ENCODE measurements at regions not wholly inside any gene's neighbourhood (a gene's known extent, or its start where the extent isn't known, plus 50 kb on each side); places are given as distances from the start of the nearest gene placed in this dataset.
"Not testable (repeated sequence)": the region's sequence is repeated elsewhere in the genome, so short reads cannot be mapped to it uniquely, and the experiment has no call there.

DNA sequence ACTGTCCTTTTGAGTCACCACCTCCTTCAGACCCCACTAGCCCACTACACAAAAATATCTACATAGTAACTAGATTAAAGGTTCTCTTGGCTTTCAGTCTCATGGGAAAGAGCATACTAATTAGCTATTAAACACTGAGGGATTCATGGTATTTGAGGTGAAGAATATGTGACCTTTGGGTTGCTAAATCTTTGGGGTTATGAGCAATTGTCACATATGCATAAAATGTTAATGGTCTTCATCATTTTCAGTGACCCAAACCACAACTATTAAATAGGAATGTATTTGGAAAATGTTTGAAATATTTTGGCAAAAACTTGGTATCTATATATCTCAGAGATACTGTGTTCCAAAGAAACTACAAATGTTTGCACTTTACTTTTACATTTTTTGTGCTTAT lies 365.1 kb downstream of the MAGEB5 start:
- DNase-seq: no peak

DNA sequence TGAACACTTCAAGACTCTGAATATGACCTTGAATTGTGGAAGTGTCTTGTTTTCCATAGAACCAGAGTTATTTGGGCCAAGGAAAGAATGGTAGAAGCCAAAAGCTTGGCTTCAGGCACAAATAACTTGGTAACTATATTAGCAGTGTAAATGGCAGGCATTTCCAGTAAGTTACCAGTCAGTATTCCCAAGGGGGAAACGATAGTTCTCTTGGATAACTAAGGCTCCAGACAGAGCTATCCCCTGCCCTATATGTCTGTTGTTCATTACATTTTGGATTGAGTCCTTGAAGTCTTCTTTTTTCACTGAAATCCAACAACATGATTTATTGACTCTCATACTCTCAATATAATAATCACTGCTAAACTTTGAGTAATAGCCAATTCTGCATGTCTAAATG lies 364.1 kb downstream of the MAGEB5 start:
- DNase-seq: no peak

DNA sequence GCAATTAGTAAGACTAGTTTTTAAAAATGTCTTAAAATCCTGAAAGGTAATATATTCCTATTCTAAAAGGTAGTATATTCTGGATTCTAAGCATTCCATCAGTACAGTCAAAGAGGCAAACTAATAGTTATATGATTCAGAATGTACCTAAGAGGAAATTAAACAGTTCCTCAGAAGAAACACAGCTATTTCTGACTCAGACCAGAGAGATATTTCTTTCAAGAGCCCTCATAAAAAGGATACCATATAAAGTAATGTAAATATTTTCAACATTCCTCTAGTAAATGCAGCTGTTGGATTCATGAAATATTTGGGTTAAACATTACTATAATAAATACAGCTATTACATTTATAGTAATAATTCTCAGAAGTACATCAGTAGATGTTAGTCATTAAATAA lies 358.3 kb downstream of the MAGEB5 start:
- no peak for DNase-seq

DNA sequence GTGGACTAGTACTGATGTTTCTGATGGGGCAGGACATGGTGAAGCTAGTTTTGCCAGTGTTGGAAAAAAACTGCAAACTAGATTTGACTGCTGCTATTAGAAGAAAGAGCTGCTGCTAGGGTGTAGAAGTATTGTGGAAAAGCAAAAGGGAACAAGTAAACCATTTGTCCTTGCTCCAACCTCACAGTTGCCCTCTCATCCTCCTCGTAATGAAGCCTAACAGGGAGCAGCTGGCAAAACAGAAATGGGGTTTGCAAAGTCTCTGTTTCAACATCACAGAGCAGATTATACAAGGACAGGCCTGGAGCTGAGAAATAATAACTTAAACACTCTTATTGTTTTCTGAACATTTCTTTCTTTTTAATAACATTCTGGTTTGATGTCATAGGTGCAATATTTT lies 346.2 kb downstream of the MAGEB5 start:
- no peak for DNase-seq

DNA sequence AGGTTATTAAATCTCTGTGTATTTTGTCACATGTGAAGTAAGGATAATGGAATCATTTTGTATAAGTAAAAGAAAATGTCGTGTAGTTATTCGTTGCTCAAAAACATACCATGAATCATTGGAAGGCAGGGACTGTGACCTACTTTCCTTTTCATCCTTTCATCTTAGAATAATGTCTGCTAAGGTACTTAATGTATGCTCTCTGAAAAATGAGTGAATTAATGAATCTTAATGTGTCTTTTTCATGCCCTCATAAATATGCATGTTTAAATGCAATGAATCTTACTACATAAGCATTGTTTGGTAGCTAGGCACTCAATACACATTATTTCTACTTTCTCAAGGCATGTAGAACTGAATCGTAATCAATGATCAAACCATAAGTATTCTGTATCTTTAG lies 343.9 kb downstream of the MAGEB5 start:
- no peak for DNase-seq

DNA sequence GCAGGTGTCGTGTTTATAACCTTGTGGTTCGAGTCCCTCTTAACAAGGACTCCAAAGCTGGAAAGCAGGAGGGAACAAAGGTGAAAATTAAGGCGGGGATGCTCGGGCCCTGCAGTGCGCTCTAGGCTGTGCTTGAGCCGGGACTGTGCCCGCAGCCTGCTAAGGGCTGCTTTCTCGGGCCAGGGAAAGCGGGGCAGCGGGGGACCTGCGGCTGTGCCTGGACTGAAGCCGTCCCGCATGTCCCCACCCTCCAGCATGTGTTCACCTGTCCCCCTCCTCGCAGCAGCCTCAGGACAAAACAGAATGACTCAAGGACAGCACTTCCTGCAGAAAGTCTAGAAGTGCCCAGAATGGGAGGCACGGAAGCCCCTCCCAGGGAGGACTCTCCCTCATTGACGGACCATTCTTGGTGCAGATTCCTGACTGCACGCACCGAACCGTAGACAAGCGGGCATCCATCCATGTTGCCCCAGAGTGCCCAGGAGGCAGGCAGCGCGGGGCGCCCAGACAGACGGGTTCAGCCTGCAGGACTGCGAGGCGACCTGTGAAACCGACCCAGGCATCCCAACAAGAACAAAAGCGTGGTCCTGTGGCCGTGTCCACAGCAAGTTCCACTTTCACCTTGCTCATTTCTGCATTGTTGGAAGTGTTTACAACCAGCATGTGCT lies 342.9 kb downstream of the MAGEB5 start:
- no peak for DNase-seq

DNA sequence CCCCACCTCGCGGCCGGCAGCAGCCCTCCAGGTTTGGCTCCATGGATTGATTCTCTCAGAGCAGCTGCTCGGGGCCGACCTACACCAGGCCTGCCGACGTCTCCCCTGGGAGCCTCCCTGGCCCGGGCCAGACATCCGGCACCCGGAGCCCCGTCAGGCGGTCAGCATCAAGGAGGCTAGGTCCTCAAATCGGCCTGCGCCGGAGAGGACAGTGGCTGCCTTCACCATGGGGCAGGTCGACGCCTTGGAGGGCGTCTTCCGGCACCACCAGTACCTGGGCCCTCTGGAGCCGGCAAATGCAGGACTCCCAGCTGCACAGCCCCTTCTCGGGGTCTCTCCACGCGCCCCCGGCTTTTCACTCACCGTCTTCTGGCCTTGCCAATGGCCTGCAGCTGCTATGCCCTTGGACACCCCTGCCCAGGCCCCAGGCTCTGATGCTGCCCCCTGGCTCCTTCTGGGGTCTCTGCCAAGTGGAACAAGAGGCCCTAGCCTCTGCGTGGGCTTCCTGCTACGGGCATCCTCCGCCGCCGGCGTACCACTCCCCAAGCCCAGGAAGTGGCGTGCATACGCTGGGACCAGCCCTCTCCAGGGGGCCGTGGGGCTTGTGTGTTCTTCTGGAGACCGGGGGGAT lies 341.8 kb downstream of the MAGEB5 start:
- no peak for DNase-seq

DNA sequence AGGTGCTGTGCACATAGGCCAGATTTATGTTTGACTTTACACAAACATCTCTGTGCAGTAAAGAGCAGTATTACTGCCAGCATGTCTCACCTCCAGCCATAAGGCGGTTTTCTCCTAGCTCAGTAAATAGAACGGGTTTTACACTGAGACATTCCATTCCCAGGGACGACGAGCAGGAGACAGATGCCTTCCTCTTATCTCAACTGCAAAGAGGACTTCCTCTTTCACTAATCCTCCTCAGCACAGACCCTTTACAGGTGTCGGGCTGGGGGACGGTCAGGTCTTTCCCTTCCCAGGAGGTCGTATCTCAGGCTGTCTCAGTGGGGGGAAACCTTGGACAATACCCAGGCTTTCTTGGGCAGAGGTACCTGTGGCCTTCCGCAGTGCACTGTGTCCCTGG lies 309.8 kb downstream of the MAGEB5 start:
- DNase-seq: not testable (repeated sequence)

DNA sequence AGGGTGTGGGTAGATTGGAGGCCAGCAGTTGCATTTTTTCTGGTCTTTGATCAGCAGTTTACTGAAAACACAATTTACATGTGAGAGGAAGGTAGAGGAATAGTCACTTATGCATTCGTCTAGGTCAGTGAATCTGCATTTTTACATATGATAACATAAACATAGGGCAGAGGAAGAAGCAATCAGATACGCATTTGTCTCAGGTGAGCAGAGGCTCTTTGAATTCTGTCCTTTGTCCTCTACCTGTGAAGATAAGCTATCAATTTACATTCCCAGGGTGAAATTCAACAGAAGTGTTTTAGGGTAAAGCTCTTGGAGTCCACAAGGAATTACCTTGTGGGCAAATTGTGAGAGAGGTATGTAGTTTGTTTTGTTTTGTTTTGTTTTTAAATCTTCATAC lies 306.5 kb downstream of the MAGEB5 start:
- DNase-seq: no peak

DNA sequence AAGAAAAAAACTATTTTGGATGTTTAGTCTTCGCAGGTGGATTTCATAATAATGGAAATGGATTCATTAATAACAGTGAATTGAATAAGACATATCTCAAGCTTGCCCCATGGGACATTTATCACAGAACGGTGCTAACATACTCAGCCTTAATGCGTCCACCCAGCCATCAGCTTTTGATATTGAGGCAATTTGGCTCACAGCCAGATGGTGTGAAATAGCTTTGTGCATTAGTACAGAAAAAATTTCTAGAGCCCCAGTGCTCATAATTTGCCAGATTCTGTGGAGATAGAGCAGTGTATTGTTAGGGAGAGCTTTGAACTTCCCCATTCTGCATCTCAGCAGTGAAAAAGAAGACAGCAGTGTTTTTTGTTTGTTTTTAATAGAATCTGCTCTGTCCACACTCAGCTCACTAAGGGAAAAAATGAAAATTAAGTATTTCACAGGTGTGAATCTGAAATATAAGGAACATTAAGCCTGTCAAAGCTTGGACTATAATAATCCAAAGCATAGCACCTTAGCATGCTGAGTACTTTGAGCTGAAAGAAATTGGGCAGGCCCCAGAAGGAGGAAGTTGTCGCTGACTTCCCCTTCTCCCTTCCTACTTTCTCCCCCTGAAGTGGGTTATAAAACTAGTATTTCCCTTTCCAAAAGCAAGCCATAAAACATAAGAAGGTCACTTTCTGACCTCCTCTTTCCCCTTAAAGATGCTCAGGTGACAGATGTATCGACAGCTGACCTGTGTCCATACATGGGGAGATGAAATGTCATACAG lies 295.8 kb downstream of the MAGEB5 start:
- DNase-seq: no peak

DNA sequence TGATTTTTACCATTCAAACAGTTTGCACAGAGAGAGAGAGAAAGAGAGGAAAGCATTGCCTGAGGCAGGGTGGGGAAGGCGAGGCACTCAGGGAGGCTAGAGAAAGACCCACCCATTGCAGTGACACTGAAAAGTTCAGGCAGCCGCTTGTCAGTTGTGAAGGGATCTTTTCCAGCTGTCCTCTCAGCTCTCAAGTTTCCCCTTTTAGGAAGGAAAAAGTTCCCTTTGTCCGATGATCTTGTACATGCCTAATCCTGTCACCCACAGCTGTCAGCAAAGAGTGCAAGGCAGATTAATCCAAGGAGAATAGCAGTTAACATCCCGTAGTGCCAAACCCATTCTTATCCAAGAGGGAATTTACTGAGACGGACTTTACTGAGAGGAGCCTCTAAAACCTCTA lies 255.0 kb downstream of the MAGEB5 start:
- DNase-seq: no peak

DNA sequence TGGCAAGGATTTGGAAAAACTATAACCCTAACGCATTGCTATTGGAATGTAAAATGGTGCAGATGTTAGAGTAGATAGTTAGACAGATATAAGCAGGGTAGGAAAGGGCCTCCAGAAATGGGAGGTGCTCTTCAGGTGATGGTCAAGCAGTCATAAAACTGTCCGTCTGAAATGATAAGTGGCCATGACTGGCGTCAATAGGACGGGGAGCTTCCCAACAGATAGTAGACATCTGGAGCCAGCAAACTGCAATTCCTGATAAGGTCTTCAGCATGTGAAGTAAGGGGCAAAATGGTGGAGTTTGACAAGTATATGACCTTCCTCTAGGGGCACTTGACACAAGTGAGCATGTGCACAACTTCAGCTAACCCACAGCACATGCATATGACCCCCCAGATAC lies 250.4 kb downstream of the MAGEB5 start:
- DNase-seq: no peak

DNA sequence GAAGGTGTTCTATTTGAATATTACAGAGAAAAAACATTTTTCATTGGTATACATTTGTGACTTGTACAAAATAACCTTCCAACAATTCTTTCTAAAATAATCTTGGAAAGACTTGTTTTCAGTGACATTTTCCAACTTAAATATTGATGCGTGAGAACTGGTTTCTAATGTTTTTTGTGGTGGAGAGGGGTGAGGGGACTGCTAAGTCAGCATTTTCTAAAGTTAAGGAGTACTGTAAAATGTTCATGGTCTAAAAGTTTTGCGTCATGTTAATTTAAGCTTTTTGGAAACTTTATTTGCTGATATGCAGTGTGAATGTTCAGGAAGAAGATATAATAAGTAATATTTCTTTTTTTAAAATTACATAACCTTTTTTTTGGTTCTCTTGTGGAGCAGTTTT lies 229.3 kb downstream of the MAGEB5 start:
- DNase-seq: no peak

DNA sequence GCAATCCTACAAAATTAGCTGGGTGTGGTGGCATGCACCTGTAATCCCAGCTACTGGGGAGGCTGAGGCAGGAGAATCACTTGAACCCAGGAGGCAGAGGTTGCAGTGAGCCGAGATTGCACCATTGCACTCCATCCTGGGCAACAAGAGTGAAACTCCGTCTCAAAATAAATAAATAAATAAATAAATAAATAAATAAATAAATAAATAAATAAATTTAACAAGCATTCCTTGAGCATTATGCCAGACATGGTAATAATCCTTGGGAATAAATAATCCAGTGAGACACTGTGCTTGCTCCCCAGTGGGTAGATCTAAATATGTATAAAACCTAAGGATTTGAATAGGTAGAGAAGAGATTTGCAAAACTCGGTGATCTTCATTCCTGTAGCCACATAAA lies 228.4 kb downstream of the MAGEB5 start:
- DNase-seq: not testable (repeated sequence)

DNA sequence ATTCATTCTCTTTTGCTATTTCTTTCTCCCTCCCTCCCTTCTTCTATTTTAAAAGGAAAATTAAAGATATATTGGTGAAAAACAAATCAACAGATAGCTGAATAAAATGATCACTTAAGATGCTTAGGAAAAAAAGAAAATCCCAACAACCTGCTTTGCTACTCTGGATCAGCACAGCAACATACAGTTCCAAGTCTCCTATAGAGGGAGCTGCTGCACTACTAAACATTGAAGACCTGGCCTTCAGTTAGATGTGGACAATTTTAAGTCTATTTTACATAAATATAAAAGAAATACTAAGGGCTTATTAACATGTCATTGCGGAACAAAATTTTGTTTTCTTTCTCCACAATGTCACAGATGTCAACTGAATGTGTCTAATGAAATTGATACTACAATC lies 226.4 kb downstream of the MAGEB5 start:
- DNase-seq: no peak

DNA sequence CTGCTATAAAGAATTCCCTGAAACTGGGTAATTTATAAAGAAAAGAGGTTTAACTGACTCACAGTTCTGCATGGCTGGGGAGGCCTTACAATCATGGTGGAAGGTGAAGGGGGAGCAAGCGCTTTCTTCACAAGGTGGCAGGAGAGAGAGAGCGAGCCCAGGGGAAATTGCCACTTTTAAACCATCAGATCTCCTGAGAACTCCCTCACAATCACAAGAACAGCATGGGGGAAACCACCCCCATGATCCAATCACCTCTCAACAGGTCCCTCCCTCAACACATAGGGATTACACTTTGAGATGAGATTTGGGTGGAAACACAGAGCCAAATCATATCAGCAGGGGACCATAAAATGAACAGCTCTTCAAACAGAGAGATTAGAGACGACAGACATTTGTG lies 198.6 kb downstream of the MAGEB5 start:
- no peak for DNase-seq

DNA sequence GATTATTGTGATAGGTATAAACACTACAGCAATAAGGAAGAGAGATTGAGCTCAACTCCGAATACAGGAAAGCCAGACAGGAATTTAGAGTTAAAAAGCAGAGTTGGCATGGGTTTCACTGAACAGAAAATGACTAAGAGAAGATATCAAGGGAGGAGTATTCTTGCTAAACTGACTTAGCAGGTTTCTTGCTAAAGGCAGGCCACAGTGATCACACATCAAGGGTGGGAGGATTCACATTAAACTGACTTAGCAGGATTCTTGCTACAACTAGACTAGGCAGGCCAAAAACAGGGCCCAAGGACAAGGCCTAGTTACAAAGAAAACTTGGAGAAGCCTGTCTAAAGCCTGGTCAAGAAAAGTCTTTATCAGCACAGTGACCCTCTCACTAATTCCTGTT lies 195.1 kb downstream of the MAGEB5 start:
- DNase-seq: no peak

DNA sequence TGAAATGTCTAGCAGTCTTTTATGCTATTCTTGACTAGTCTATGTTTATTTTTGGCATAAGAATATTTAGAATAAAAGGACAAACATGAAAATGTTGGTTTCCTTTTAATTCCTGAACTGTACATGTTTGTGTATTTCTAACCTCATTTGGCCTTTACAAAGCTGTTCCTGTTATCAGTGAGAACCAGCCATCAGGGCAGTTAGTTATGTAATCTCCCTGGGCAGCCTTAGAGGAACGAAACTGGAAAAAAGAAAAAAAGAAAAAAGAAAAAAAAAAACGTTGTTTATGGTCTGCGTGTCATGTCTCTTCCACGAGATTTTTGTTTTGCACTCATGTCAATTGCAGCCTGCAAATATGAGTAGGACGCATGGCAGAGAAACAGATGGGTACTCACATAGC lies 193.7 kb downstream of the MAGEB5 start:
- DNase-seq: no peak

DNA sequence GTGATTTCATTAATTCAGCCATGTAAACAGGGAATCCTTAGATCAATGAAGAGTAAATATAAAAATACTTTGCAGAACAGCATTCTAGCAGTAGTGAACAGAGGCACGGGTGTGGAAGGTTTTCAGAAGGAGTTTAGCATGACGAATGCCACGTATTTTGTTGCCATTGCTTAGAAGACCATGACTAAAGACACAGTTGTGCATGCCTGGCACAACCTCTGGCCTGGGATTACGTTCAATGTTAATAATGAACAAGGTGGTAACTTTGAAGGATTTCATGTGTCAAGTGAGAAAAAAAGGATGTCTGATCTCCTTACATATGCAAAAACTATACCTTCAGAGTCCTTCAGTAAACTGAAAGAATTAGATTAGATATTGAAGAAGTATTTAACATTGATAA lies 171.9 kb downstream of the MAGEB5 start:
- no peak for DNase-seq

DNA sequence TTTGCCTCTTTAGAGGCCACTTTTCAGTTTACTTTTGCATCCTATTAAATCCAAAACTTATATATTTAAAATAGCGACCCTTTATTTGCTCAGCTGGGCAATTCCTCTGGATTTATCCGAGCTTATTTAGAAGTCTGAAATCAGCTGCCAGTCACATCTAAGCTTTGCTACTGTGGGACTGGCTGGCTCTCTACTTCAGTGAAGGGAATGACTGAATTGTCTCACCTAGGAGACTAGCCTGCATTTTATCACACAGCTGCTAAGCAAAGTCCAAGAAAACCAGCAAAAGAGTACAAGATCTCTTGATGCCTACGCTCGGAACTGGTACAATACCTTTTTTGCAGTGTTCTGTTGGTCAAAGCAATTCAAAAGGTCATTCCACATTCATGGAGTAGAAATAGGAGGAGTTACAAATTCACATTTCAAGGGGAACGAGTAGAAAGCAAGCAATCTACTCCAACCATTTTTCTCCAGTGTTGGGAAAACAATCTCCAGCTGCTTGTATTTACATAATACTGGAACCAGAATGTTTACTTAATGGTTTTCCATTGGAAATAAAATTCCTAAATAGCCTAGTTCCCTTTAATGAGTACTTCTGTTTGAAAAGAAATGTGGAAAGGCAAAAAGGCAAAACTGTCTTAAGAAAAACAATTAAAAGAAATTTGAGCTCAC lies 160.2 kb downstream of the MAGEB5 start:
- DNase-seq: no peak

DNA sequence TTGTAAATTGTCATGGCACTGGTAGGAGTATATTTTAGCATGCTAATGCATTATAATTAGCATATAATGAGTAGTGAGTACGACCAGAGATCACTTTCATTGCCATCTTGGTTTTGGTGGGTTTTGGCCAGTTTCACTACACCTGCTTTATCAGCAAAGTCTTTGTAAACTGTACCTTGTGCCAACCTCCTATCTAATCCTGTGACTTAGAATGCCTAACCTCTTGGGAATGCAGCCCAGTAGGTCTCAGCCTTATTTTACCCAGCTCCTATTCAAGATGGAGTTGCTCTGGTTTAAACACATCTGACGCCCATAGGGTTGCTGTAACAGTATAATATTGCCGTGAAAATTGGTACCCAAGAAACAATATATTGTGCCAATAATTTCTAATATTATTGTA lies 159.4 kb downstream of the MAGEB5 start:
- no peak for DNase-seq

DNA sequence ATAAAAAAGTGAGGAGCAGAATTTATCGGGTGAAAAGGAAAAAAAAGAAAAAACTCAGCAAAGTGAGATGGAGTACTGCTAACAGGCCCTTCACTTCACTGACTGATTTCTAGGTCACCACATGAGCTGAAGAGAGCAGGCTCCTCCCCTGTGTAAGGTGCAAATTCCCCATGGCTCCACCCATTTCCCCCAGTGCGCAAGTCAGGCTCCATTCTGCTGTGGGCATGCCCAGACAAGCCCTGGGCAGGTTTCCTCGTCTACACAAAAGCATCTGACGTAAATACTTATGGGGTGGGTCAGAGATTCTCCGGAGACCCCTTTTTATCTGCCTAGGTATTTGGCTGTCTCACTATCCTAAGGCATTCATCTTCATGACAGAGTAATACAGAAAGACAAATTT lies 157.9 kb downstream of the MAGEB5 start:
- no peak for DNase-seq

DNA sequence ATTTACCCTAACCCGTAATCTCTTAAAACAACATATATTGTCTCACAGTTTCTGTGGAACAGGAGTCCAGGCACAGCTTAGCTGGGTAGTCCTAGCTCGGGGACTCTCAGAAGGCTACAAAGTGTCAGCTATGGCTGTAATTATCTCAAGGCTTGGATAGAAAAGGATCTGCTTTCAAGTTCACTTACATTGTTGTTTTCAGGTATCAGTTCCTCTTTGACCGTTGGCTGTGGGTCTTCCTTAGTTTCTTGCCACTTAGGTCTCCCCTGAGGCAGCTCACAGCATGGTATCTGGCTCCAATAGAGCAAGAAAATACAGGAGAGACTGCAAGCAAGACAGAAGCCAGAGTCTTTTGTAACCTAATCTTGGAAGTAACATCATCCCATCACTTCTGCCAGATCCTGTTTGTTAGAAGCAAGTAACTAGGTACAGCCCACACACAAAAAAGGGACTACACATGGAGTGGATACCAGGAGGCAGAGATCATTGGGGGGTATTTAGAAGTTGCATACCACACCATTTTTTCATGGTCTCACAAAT lies 137.0 kb downstream of the MAGEB5 start:
- DNase-seq: no peak

DNA sequence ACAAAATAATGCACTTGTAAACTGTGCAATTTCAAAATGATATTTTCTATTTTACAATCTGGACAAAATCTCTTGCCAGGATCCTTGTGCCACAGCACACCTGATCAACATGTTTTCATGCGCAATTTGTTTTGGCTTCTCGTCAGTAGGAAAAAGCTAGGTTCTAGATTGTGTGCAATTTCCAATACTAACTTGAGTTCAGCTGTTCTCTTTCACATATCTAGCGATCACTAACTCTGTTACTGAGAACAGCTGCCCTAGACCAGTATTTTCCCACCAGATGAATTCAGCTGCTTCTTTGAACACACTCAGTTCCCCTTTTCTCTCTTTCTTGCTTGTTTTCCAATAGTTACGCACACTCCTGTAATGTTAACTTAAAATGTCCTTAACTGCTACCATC lies 131.2 kb downstream of the MAGEB5 start:
- no peak for DNase-seq

All from NCI-H2227 treated with DMSO at 0.1 percent for 48 hours (cell line).